ENCODE measurements at regions not wholly inside any gene's neighbourhood (a gene's known extent, or its start where the extent isn't known, plus 50 kb on each side); places are given as distances from the start of the nearest gene placed in this dataset.

DNA sequence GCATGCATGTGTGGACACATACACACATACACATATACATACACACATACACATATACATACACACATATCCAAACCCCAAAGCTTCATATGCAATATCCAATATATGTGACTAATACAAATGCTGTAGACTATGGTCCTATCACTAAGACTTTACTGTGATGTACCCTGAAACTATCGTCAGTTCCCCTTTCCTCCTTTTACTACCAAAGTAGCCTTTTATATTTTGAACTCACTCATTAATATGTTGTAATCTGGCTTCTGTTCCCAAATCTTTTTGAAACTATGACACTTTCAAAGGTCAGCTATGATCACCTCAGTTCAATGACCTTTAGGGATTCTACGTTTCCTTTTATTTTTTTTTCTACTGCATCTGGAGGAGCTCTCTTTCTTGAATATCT lies 64.8 kb upstream of the TFEC start:
- no peak for DNase-seq (ENCODE audit: low read depth)
- no peak overlapping the region for H3K4me3 ChIP-seq (ENCODE audit: control insufficient read depth, low read depth, low read length)
- TF ChIP-seq, protein P1, sequence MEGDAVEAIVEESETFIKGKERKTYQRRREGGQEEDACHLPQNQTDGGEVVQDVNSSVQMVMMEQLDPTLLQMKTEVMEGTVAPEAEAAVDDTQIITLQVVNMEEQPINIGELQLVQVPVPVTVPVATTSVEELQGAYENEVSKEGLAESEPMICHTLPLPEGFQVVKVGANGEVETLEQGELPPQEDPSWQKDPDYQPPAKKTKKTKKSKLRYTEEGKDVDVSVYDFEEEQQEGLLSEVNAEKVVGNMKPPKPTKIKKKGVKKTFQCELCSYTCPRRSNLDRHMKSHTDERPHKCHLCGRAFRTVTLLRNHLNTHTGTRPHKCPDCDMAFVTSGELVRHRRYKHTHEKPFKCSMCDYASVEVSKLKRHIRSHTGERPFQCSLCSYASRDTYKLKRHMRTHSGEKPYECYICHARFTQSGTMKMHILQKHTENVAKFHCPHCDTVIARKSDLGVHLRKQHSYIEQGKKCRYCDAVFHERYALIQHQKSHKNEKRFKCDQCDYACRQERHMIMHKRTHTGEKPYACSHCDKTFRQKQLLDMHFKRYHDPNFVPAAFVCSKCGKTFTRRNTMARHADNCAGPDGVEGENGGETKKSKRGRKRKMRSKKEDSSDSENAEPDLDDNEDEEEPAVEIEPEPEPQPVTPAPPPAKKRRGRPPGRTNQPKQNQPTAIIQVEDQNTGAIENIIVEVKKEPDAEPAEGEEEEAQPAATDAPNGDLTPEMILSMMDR (conservative IDR thresholded peaks at IDR 0.05; ENCODE audit: control insufficient read depth, insufficient read depth, low read depth, low read length): no peak

DNA sequence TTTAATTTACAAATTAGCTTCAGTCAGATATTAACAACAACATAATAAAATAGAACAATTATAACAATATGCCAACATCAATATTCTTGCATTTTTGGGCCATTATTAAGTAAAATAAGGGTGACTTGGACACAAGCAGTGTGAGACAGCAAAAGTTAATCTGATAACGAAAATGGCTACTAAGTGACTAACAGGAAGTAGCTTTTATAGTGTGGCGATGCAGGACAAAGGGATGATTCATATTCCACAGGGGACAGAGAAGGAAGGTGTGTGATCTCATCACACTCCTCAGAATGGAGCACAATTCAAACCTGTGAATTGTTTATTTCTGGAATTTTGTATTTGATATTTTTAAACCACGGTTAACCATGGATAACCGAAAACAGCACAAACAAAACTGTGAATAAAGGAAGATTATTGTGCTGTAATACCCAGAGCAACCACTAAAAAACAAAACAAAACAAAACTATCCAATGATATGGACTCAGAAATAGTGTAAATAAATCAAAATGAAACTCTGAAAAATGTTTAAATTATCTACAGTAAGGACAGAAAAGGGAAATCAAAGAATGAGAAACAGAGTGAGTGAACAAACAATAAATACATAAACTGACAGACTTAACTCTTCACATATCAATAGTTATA lies 66.9 kb upstream of the TFEC start:
- DNase-seq (ENCODE audit: low read depth): peak; percentile 63
- TF ChIP-seq, protein P1 (conservative IDR thresholded peaks at IDR 0.05; ENCODE audit: control insufficient read depth, insufficient read depth, low read depth, low read length): peak; percentile 14
- no peak overlapping the region for H3K4me3 ChIP-seq (ENCODE audit: control insufficient read depth, low read depth, low read length)

DNA sequence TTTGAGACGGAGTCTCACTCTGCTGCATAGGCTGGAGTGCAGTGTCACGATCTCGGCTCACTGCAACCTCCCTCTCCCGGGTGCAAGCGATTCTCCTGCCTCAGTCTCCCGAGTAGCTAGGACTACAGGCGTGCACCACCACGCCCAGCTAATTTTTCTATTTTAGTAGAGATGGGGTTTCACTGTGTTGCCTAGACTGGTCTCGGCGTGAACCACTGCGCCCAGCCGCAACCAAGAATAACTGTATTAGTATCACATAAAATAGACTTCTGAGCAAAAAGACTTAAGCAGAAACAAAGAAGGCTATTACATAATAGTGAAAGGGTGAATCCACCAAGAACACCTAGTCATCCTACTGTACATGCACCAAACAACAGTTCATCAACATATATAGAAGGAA lies 67.6 kb upstream of the TFEC start:
- DNase-seq (ENCODE audit: low read depth): no peak
- no peak overlapping the region for H3K4me3 ChIP-seq (ENCODE audit: control insufficient read depth, low read depth, low read length)
- TF ChIP-seq, protein P1 (conservative IDR thresholded peaks at IDR 0.05; ENCODE audit: control insufficient read depth, insufficient read depth, low read depth, low read length): no peak

DNA sequence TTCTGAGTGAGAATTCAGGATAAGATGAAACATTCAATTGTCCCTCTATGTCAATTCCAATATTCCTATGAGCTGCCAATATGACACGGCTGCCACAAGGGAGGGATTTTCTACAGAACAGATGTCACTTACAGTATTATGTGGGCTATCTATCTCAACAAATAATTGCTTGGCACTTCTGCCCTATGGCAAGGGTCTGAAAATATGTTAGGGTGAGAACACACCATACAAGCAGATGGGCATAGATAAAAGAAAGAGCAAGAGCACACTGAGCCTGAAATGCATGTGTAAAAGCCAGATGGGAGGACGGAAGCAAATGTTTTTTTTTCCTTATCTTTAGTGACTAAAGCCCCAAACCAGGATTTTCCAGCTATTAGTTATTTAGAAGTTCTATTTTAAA lies 70.1 kb upstream of the TFEC start:
- no peak for DNase-seq (ENCODE audit: low read depth)
- TF ChIP-seq, protein P1 (conservative IDR thresholded peaks at IDR 0.05; ENCODE audit: control insufficient read depth, insufficient read depth, low read depth, low read length): no peak
- H3K4me3 ChIP-seq (ENCODE audit: control insufficient read depth, low read depth, low read length): no peak overlapping the region

DNA sequence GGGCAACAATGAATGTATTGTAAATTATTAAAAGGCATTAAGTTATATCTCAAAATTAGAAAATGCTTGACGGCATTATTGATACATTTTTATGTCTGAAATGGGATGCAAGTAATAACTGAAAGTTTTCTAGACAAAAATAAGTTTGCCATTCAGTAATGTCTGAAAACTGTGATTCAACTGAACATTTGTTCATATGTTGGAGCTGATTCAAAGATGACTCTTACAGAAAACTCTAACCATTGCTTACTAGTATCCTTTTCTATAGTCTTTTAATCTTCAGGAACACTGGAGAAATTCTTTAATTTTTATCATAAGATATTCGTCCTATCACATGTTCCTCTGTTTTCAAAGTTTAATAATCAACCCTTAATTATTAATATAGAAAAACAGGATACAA lies 71.1 kb upstream of the TFEC start:
- DNase-seq (ENCODE audit: low read depth): peak; percentile 38
- TF ChIP-seq, protein P1 (conservative IDR thresholded peaks at IDR 0.05; ENCODE audit: control insufficient read depth, insufficient read depth, low read depth, low read length): no peak
- no peak overlapping the region for H3K4me3 ChIP-seq (ENCODE audit: control insufficient read depth, low read depth, low read length)

DNA sequence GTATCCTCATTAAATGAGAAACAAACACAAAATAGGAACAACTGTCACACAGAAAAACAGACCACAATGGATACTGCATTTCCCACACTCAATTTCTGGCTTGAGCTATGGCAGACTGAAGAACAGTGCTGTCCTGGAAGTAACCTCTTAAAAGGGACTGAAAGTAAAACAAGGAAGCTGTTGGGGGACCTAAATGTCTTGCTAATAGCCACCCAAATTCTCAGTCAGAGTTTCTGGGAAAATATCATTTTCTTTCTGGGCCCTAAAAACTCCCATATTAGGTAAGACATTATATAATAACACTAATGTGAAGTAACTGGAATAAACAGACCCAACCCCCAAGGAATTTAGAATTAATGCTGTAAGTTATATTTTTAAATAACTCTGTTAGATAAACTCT lies 80.9 kb upstream of the TFEC start:
- DNase-seq (ENCODE audit: low read depth): no peak
- no peak overlapping the region for H3K4me3 ChIP-seq (ENCODE audit: control insufficient read depth, low read depth, low read length)
- TF ChIP-seq, protein P1 (conservative IDR thresholded peaks at IDR 0.05; ENCODE audit: control insufficient read depth, insufficient read depth, low read depth, low read length): no peak

DNA sequence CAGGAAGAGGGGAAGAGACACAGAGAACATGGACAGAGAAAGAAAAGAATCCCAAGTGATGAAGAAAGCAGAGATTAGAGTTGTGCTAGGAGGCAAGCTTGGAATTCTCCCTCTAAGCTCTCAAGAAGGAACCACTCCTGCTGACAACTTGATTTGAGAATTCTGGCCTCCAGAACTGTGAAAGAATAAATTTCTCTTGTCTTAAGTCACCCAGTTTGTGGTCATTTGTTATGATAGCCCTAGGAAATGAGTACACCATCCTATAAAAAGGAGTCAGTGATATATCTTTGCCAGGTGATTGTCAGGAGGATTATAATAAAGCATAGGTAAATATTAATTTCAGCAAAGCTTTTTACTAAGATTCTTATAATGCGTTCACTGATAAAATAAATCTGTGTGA lies 82.7 kb upstream of the TFEC start:
- DNase-seq (ENCODE audit: low read depth): no peak
- TF ChIP-seq, protein P1 (conservative IDR thresholded peaks at IDR 0.05; ENCODE audit: control insufficient read depth, insufficient read depth, low read depth, low read length): no peak
- no peak overlapping the region for H3K4me3 ChIP-seq (ENCODE audit: control insufficient read depth, low read depth, low read length)

All from fibroblast of mammary gland (primary cell).